Right cardiac atrium (tissue), 5 donors: ENCODE measurements at regions not wholly inside any gene's neighbourhood (a gene's known extent, or its start where the extent isn't known, plus 50 kb on each side); places are given as distances from the start of the nearest gene placed in this dataset.

Source experiments
- ATAC-seq, 2 donors: fragments of 200-7000 bp; cut with Tn5 transposase; one replicate each; pipeline versions ENCODE4 v1.8.0 to v1.9.1; 2020; ENCODE audit warnings: moderate library complexity in 2 of 2, mild to moderate bottlenecking in 1 of 2
- DNase-seq, 3 donors: peaks; one replicate each; pipeline ENCODE4 v3.0.0-alpha.2; 2020
- H3K27ac ChIP-seq: one replicate; pipeline ENCODE4 v1.5.1; 2013; ENCODE audit warnings: mild to moderate bottlenecking, low read length, control low read depth, moderate library complexity
- H3K27me3 ChIP-seq: one replicate; pipeline ENCODE4 v1.6.1; 2013; ENCODE audit not compliant: control insufficient read depth, insufficient read depth
- H3K4me1 ChIP-seq: one replicate; pipeline ENCODE4 v1.6.1; 2013; ENCODE audit warnings: low read length; ENCODE audit not compliant: control insufficient read depth, insufficient read depth
- H3K4me3 ChIP-seq: one replicate; pipeline ENCODE4 v1.5.1; 2013; ENCODE audit warnings: low read length, control low read depth
- H3K9me3 ChIP-seq: one replicate; pipeline ENCODE4 v1.6.1; 2013; ENCODE audit warnings: low read length; ENCODE audit not compliant: control insufficient read depth
- WGBS: extraction: QIAGEN DNeasy Blood & Tissue Kit; methylation state at CpG from one replicate; pipeline ENCODE4 v1.1.7; 2013; 5-methylcytosine and 5-hydroxymethylcytosine counted together
- intact Hi-C, 4 donors: fragments of 100-400 bp; cut with DNase I; formaldehyde crosslinking; loops; one replicate each; pipeline versions ENCODE4 v1.11.0 to v1.14.0; 2022 to 2023
- donor health status: healthy with polysubstance abuse.
- donor health status: DM: no; HTN: yes; CAD: no.
- donor health status: DM: no; HTN: no; CAD: no.
- donor health status: DM: no; HTN: yes; CAD: no; lungs with severe emphysema.
- donor health status: DM: yes; HTN: yes; CAD: no.

GRCh38 chr3:72339670-72340030 is 508.6 kb downstream of the SHQ1 start:
- no peak for ATAC-seq
- 62% methylated on average over 4 of the region's 4 CpGs for WGBS
- intact Hi-C loops = no loop called here
- no peaks in the 10 kb centered on the region for H3K9me3 ChIP-seq
- H3K27me3 ChIP-seq = no peaks in the 10 kb centered on the region
- no peak for DNase-seq
- no peak overlapping the region for H3K27ac ChIP-seq
- H3K4me1 ChIP-seq = peaks cover 12% of the 10 kb centered on the region
- H3K4me3 ChIP-seq = no peak overlapping the region

- 77% methylated on average over 11 of the region's 11 CpGs for WGBS
- Histone ChIP-seq H3K4me1 (peaks cover 12% of the 10 kb centered on the region), H3K27me3 (no peaks in the 10 kb centered on the region), H3K9me3 (no peaks in the 10 kb centered on the region), H3K4me3 (no peak overlapping the region), H3K27ac (no peak overlapping the region)
- intact Hi-C loops = no loop called here
- ATAC-seq (peak; percentile 14 to 37), DNase-seq (peak in 2 of 3 donors; percentile 56 to 61)
Observed at GRCh38 chr3:72338942-72339669, 509.1 kb downstream of the SHQ1 start.

- Histone ChIP-seq H3K27ac (no peak overlapping the region), H3K4me3 (no peak overlapping the region), H3K4me1 (peaks cover 12% of the 10 kb centered on the region), H3K9me3 (no peaks in the 10 kb centered on the region), H3K27me3 (no peaks in the 10 kb centered on the region)
- DNase-seq = no peak
- intact Hi-C loops = no loop called here
- no peak for ATAC-seq
- 97% methylated on average over 8 of the region's 8 CpGs for WGBS
Observed at GRCh38 chr3:72338082-72338941, 509.9 kb downstream of the SHQ1 start.

- Histone ChIP-seq H3K4me3 (no peak overlapping the region), H3K9me3 (no peaks in the 10 kb centered on the region), H3K27ac (no peak overlapping the region), H3K27me3 (no peaks in the 10 kb centered on the region), H3K4me1 (peaks cover 12% of the 10 kb centered on the region)
- intact Hi-C loops = no loop called here
- 91% methylated on average over 5 of the region's 5 CpGs for WGBS
- DNase-seq (no peak), ATAC-seq (no peak)
Observed at GRCh38 chr3:72337480-72337855, 510.8 kb downstream of the SHQ1 start.

GRCh38 chr3:72336821-72337479 is 511.3 kb downstream of the SHQ1 start:
- H3K27ac ChIP-seq = no peak overlapping the region
- no peak overlapping the region for H3K4me3 ChIP-seq
- WGBS = 16% methylated on average over 24 of the region's 24 CpGs
- intact Hi-C loops = no loop called here
- ATAC-seq (peak; percentile 93 to 95), DNase-seq (peak; percentile 93 to 95 (median 95))
- no peaks in the 10 kb centered on the region for H3K9me3 ChIP-seq
- H3K27me3 ChIP-seq = no peaks in the 10 kb centered on the region
- peaks cover 12% of the 10 kb centered on the region for H3K4me1 ChIP-seq

- WGBS = 91% methylated on average over 7 of the region's 7 CpGs
- ATAC-seq (no peak), DNase-seq (no peak)
- no peak overlapping the region for H3K4me3 ChIP-seq
- intact Hi-C loops = no loop called here
- H3K4me1 ChIP-seq = peaks cover 12% of the 10 kb centered on the region
- no peaks in the 10 kb centered on the region for H3K27me3 ChIP-seq
- no peak overlapping the region for H3K27ac ChIP-seq
- no peaks in the 10 kb centered on the region for H3K9me3 ChIP-seq
Observed at GRCh38 chr3:72336114-72336651, 512.1 kb downstream of the SHQ1 start.

GRCh38 chr3:72335458-72336095 is 512.7 kb downstream of the SHQ1 start:
- DNase-seq (no peak), ATAC-seq (no peak)
- 62% methylated on average over 10 of the region's 10 CpGs for WGBS
- intact Hi-C loops = no loop called here
- H3K4me1 ChIP-seq = peaks cover 12% of the 10 kb centered on the region
- H3K27ac ChIP-seq = no peak overlapping the region
- no peaks in the 10 kb centered on the region for H3K9me3 ChIP-seq
- H3K27me3 ChIP-seq = no peaks in the 10 kb centered on the region
- H3K4me3 ChIP-seq = no peak overlapping the region

GRCh38 chr3:72334681-72335457 is 513.4 kb downstream of the SHQ1 start:
- WGBS = 80% methylated on average over 14 of the region's 14 CpGs
- DNase-seq (no peak), ATAC-seq (no peak)
- peaks cover 13% of the 10 kb centered on the region for H3K4me1 ChIP-seq
- no peaks in the 10 kb centered on the region for H3K9me3 ChIP-seq
- H3K27me3 ChIP-seq = no peaks in the 10 kb centered on the region
- intact Hi-C loops = no loop called here
- no peak overlapping the region for H3K27ac ChIP-seq
- no peak overlapping the region for H3K4me3 ChIP-seq

- DNase-seq = no peak
- Histone ChIP-seq H3K9me3 (no peaks in the 10 kb centered on the region), H3K4me1 (peaks cover 12% of the 10 kb centered on the region), H3K27ac (no peak overlapping the region), H3K27me3 (no peaks in the 10 kb centered on the region), H3K4me3 (no peak overlapping the region)
- no peak for ATAC-seq
- WGBS = 96% methylated on average over 4 of the region's 4 CpGs
- intact Hi-C loops = no loop called here
Observed at GRCh38 chr3:72332689-72333088, 515.6 kb downstream of the SHQ1 start.

GRCh38 chr3:72332036-72332435 is 516.2 kb downstream of the SHQ1 start:
- Histone ChIP-seq H3K4me1 (peaks cover 9% of the 10 kb centered on the region), H3K27ac (no peak overlapping the region), H3K4me3 (no peak overlapping the region), H3K27me3 (no peaks in the 10 kb centered on the region), H3K9me3 (no peaks in the 10 kb centered on the region)
- intact Hi-C loops = no loop called here
- WGBS = 88% methylated on average over 5 of the region's 5 CpGs
- no peak for ATAC-seq
- no peak for DNase-seq
